Muscle layer of duodenum (tissue), 2 donors: ENCODE measurements at regions not wholly inside any gene's neighbourhood (a gene's known extent, or its start where the extent isn't known, plus 50 kb on each side); places are given as distances from the start of the nearest gene placed in this dataset.

Source experiments
- H3K27ac ChIP-seq: one replicate; pipeline ENCODE4 v1.7.0; 2013; ENCODE audit warnings: mild to moderate bottlenecking, low read length
- H3K27me3 ChIP-seq: one replicate; pipeline ENCODE4 v1.7.0; 2013; ENCODE audit warnings: low read depth, mild to moderate bottlenecking, control low read depth, low read length
- H3K36me3 ChIP-seq, 2 donors: one replicate each; pipeline ENCODE4 v1.7.0; 2013; ENCODE audit warnings: low read length in 2 of 2, control low read depth in 1 of 2, mild to moderate bottlenecking in 1 of 2; ENCODE audit not compliant: insufficient read depth in 2 of 2, control insufficient read depth in 1 of 2
- H3K4me1 ChIP-seq, 2 donors: one replicate each; pipeline ENCODE4 v1.7.0; 2013; ENCODE audit warnings: low read length in 2 of 2, mild to moderate bottlenecking in 2 of 2, control low read depth in 1 of 2, moderate library complexity in 1 of 2; ENCODE audit not compliant: insufficient read depth in 2 of 2, control insufficient read depth in 1 of 2
- H3K4me3 ChIP-seq, 2 donors: one replicate each; pipeline ENCODE4 v1.7.0; 2013; ENCODE audit warnings: low read length in 2 of 2, low read depth in 1 of 2, mild to moderate bottlenecking in 1 of 2
- H3K9me3 ChIP-seq, 2 donors: one replicate each; pipeline ENCODE4 v1.7.0; 2013; ENCODE audit warnings: low read length in 2 of 2, control low read depth in 1 of 2, mild to moderate bottlenecking in 1 of 2; ENCODE audit not compliant: control insufficient read depth in 1 of 2
- donor health status: healthy.

GRCh38 chr16:54696970-54697369 lies 233.7 kb upstream of the IRX5 start:
- no peak overlapping the region for H3K4me3 ChIP-seq
- no peaks in the 10 kb centered on the region for H3K4me1 ChIP-seq
- H3K27ac ChIP-seq: no peak overlapping the region
- H3K9me3 ChIP-seq: peaks cover 0 to 7% of the 10 kb centered on the region in 2 donors
- no peaks in the 10 kb centered on the region for H3K27me3 ChIP-seq
- no peaks in the 10 kb centered on the region for H3K36me3 ChIP-seq

DNA sequence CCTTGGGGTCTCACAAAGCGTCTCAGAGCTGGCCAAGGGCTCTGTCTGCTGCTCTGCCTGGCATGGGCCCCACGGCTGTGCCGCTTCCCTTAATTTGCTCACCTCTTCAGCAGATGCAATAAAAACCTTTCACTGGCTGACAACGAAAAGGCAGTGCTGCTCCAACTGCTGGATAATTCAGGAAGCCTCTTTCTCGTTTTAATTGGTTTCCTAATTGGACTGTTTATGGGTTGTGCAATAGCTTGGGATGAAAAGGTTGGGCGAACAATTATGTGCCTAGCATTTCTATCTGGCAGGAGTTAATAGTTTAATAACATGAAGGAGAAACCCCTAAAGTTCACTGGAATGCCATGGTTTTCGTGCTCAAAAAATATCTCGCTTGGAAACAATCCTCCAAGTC lies 234.1 kb upstream of the IRX5 start:
- no peaks in the 10 kb centered on the region for H3K36me3 ChIP-seq
- H3K27ac ChIP-seq: no peak overlapping the region

DNA sequence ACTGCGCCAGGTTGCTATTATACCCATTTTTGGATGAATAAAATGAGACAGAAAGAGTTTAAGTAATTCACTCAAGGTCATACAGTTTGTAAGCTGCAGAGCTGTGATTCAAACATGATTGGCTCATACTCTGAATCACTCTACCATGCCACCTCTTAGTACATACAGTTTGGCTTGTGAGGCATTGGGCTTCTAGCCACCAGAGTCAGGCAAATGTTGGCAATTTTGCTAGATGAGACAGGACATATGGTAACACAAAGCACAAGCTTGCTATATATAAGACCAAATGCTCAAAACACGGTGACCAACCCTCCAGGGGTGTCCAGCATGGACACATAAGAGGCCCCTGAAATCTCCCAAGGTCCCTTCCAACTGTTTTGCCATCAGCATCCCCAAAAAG lies 236.0 kb upstream of the IRX5 start:
- no peaks in the 10 kb centered on the region for H3K27me3 ChIP-seq
- H3K9me3 ChIP-seq: no peaks in the 10 kb centered on the region
- no peak overlapping the region for H3K4me3 ChIP-seq
- no peaks in the 10 kb centered on the region for H3K4me1 ChIP-seq
- no peak overlapping the region for H3K27ac ChIP-seq
- H3K36me3 ChIP-seq: no peaks in the 10 kb centered on the region

More for the DNA sequence above, 234.1 kb upstream of the IRX5 start:
- H3K4me3 ChIP-seq: no peak overlapping the region
- H3K9me3 ChIP-seq: peaks cover 0 to 6% of the 10 kb centered on the region in 2 donors
- no peaks in the 10 kb centered on the region for H3K4me1 ChIP-seq
- H3K27me3 ChIP-seq: no peaks in the 10 kb centered on the region

GRCh38 chr16:54693864-54694263 lies 236.8 kb upstream of the IRX5 start:
- no peak overlapping the region for H3K4me3 ChIP-seq
- H3K9me3 ChIP-seq: no peaks in the 10 kb centered on the region
- no peak overlapping the region for H3K27ac ChIP-seq
- no peaks in the 10 kb centered on the region for H3K4me1 ChIP-seq
- H3K36me3 ChIP-seq: no peaks in the 10 kb centered on the region
- H3K27me3 ChIP-seq: no peaks in the 10 kb centered on the region

DNA sequence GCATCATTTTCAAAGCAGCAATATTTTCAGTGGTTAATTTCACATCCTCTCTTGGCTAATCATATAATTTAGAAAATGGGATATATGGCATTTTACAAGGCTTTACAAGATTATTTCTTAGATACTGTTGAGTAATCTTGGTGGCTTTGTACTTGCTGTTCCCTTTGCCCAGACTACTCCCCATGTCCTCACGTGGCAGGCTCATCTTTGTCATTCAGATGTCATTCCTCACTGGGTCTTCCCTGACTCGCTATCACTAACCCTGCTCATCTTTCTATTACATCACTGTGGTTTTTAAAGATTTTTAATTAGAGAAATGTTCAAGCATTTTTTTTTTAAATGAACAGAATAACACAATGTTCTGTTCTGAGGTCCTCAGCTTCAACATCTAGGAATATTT lies 240.0 kb upstream of the IRX5 start:
- Histone ChIP-seq H3K9me3 (no peaks in the 10 kb centered on the region), H3K4me1 (no peaks in the 10 kb centered on the region), H3K27ac (no peak overlapping the region), H3K27me3 (no peaks in the 10 kb centered on the region), H3K4me3 (no peak overlapping the region), H3K36me3 (no peaks in the 10 kb centered on the region)

GRCh38 chr16:54690306-54690705 lies 240.4 kb upstream of the IRX5 start:
- no peaks in the 10 kb centered on the region for H3K4me1 ChIP-seq
- no peak overlapping the region for H3K27ac ChIP-seq
- H3K36me3 ChIP-seq: no peaks in the 10 kb centered on the region
- H3K4me3 ChIP-seq: no peak overlapping the region
- no peaks in the 10 kb centered on the region for H3K27me3 ChIP-seq
- no peaks in the 10 kb centered on the region for H3K9me3 ChIP-seq

- no peaks in the 10 kb centered on the region for H3K9me3 ChIP-seq
- no peaks in the 10 kb centered on the region for H3K4me1 ChIP-seq
- no peak overlapping the region for H3K4me3 ChIP-seq
- H3K27ac ChIP-seq: no peak overlapping the region
- no peaks in the 10 kb centered on the region for H3K27me3 ChIP-seq
- no peaks in the 10 kb centered on the region for H3K36me3 ChIP-seq
Observed at GRCh38 chr16:54689072-54689865, 241.4 kb upstream of the IRX5 start.

DNA sequence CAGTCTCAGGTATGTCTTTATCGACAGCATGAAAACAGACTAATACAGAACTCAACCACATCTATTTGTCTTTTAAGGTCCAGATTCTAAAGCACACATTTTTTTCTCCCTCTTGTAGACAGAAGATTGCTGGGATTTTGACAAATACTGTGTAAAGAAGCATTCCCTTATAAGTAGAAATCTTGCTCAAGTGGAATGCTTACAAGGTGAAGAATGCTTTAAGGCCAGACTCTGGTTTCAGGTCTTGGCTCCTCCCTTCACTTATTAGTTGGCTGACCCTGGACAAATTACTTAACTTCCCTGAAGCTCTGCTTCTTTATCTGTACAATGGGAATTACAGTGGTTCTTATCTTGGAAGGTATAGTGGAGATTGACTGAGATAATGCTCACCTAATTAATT lies 242.3 kb upstream of the IRX5 start:
- H3K4me1 ChIP-seq: no peaks in the 10 kb centered on the region
- no peaks in the 10 kb centered on the region for H3K27me3 ChIP-seq
- no peak overlapping the region for H3K27ac ChIP-seq
- no peak overlapping the region for H3K4me3 ChIP-seq
- H3K9me3 ChIP-seq: no peaks in the 10 kb centered on the region
- no peaks in the 10 kb centered on the region for H3K36me3 ChIP-seq

DNA sequence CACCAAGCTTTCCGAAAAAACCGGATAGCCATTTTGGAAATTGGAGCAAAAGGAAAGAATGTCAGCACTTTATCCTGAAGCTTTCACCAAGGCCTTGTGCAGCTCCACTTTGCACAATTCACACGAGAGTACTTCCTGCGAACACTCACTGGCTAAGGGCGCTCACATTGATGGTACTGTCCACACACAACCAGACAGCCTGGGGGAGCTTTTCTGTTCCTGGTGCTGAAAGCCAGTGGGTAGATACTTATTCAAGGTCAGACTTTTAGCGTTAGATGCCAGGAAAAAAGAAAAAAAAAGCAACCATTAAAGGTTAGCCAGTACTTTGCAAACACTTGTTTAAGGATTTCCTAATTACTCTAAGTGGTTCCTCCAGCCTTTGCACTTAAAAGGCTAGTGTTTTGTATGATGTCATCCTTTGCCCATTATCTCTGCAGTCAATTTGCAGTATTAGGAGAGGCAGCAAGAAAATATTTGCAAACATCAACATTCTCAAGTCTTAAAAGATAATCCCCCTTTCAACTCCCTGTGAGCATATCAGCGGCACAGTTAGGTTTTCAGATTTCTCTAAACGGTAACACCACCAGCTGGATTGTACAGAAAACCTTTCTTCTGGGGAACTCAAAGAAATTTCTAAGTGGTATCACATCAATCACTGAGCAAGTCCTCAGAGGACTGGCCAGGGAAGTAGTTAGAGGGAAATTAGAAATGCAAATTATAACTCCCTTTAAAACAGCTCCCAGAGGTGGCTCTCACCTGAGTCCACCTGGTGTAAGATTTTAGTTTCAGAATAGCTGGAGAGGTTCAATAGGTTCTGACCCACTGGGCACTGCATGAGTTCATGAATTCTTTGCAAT lies 243.4 kb upstream of the IRX5 start:
- Histone ChIP-seq H3K27ac (no peak overlapping the region), H3K4me1 (no peaks in the 10 kb centered on the region)

DNA sequence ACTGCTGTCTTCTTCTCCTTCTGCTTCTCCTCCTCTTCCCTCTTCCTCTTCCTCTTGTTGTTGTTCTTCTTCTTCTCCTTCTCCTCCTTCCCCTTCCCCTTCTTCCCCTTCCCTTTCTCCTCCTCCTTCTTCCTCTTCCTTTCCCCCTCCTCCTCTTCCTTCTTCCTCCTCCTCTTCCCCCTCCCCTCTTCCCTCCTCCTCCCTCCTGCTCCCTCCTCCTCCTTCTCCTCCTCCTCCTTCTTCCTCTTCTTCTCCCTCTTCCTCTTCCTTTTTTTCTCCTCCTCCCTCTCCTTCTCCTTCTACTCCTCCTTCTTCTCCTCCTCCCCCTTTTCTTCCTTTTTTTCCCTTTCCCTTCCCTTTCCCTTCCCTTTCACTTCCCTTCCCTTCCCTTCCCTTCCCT lies 245.0 kb upstream of the IRX5 start:
- Histone ChIP-seq H3K9me3 (no peaks in the 10 kb centered on the region), H3K4me1 (no peaks in the 10 kb centered on the region), H3K27me3 (no peaks in the 10 kb centered on the region), H3K27ac (no peak overlapping the region), H3K36me3 (no peaks in the 10 kb centered on the region), H3K4me3 (no peak overlapping the region)

More for the DNA sequence above, 243.4 kb upstream of the IRX5 start:
- Histone ChIP-seq H3K9me3 (no peaks in the 10 kb centered on the region), H3K4me3 (no peak overlapping the region), H3K27me3 (no peaks in the 10 kb centered on the region), H3K36me3 (no peaks in the 10 kb centered on the region)

GRCh38 chr16:54679531-54679930 lies 251.1 kb upstream of the IRX5 start:
- Histone ChIP-seq H3K27me3 (no peaks in the 10 kb centered on the region), H3K4me3 (no peak overlapping the region), H3K36me3 (no peaks in the 10 kb centered on the region), H3K27ac (no peak overlapping the region), H3K4me1 (no peaks in the 10 kb centered on the region), H3K9me3 (no peaks in the 10 kb centered on the region)
